GM21515 (cell line): ENCODE measurements at regions not wholly inside any gene's neighbourhood (a gene's known extent, or its start where the extent isn't known, plus 50 kb on each side); places are given as distances from the start of the nearest gene placed in this dataset.
"Not testable (repeated sequence)": the region's sequence is repeated elsewhere in the genome, so short reads cannot be mapped to it uniquely, and the experiment has no call there.

Source experiments
- ATAC-seq: cut with Tn5 transposase; IDR thresholded peaks from one replicate; pipeline ENCODE4 v1.9.1; 2021; ENCODE audit not compliant: unreplicated experiment

DNA sequence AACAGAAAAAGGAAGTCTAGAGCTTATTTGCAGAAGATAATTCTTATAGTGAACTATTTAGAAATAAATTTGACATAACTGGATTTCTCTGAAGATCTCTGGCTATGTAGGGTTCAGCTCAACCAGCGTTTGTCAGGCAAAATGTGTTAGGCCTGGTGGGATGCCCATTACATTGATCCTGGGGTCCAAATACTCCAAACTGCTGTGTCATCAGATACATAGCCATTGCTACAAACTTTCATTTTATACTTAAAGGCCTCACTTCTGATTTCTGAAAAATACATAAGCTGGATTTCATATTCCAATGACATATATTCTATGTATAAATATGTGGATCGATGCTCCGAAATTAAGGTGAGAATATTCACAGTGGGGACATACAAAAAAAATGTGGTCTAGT is 1958.9 kb upstream of the TENM3 start:
- ATAC-seq = no peak

DNA sequence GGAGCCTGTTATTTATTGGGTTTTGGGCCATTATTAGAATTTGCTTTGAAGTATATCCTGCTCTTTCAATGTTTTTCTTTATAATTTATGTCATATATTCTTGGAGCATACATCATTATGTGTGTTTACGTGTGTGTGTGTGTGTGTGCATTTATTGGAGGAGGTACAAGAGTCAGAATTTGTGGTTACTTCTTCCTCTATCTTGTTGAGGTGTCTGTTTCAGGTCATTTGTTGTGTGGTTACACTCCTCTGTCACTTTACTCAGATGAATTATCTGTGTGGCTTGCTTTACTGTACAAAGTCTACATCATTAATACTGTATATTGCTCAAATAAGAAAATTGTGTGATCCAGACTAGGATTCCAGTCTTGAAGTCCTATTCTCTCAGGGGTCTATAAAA is 1957.4 kb upstream of the TENM3 start:
- no peak for ATAC-seq

DNA sequence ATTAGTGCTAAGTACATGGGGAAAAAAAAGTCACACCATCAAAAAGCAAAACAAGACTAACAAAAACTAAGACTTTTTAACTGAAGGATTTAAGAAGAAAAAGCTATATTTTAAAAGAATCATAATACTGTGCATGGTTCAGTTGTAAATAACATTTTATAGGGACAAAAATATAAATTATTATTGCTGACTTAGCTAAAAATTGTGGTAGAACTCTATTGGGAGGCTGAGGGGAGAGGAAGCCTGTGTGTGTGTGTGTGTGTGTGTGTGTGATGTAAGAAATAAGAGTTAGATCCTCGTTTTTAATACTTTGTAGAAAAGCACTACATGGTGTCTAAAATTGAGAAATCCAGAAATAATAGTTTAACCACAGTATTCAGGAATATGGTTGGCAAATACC is 1950.9 kb upstream of the TENM3 start:
- ATAC-seq = no peak

DNA sequence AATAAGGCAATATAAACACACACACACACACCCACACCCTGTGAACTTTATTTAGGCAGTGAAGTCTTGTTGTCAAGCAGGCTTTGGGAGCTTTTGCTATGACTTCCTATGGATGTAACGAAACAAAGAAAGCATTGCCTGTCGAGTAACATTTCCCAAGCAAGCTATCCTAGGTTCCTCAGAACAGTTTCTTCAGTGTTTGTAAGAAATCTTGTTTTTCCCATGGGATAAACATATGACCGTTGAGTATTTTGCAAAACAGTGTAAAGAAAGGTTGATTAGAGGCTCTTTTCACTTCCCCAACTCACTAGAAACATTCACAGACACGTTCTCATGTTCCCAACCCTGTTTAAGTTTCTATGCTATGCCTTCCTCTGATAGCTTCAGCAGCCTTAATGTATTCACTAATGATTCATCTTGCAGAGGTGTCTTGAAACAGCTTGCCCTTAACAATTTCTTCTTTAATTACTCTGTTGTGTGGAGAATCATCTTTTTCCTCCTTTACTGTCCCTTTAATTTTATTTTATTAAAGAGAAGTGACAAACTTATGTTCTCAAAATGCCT is 1947.1 kb upstream of the TENM3 start:
- no peak for ATAC-seq

GRCh38 chr4:180304321-180304720 is 1938.9 kb upstream of the TENM3 start:
- ATAC-seq = no peak

DNA sequence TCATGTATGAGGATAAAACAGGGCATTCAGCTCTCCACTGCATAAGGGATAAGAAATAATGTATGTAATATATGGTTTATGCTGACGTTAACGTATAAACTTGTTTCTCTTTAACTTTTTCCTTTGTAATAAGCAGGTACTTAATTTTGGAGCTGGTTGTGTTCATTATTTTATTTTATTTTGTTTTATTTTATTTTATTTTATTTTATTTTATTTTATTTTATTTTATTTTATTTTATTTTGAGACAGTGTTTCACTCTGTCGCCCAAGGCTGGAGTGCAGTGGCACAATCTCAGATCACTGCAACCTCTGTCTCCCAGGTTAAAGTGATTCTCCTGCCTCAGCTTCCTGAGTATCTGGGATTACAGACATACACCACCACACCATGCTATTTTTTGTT is 1932.6 kb upstream of the TENM3 start:
- ATAC-seq = no peak

DNA sequence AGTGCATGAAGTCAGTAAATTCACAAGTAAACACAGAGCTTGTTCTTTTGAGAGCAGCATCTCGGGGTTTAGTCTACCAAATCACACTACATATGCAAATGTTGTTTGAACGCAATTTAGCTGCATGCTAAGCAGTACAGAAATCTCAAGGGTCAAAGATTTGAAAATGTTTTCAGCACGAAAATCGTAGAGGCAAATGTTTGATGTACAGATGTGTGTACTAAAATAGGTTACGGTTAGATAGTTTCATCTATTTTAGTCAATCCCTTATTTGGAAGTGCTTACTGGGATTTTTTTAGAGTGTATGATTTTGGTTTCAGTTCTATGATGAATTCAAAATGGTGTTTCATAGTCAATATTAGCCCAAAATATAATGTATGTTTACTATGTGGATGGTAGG is 1928.2 kb upstream of the TENM3 start:
- no peak for ATAC-seq

DNA sequence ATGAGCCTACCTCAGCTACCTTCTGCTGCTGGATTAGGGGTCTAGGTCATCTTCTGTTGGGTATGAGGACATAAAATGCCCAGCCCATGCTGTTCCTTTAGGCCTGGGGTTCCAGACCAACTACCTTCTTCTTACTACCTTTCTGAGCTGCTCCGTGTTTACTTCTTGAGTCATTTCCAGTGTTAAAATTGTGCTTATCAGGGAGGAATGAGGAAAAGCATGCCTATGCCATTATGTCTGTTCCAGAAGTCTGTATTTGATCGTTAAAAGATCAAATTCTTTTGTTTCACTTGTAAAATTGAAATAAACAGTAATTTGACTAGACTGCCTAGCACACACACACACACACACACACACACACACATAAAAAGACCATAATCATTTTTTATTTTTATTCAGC is 1912.7 kb upstream of the TENM3 start:
- no peak for ATAC-seq

DNA sequence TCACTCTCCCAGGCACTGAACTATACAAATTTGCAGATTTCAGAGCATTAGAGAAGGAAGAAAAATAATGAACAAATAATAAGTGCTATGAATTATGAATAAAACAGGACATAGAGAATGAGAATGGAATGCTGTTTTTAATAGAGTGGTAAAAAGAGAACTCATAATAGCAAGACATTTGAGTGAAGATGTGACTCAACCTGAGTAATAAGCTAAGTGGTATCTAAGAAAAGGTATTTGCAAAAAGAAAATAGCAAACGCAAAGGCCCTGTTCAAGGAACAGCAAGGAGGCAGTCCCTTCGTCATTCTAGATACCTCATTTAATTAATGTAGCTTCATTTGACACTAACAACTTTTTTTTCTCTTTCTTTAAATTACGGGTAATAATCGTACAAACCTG is 1910.0 kb upstream of the TENM3 start:
- no peak for ATAC-seq

DNA sequence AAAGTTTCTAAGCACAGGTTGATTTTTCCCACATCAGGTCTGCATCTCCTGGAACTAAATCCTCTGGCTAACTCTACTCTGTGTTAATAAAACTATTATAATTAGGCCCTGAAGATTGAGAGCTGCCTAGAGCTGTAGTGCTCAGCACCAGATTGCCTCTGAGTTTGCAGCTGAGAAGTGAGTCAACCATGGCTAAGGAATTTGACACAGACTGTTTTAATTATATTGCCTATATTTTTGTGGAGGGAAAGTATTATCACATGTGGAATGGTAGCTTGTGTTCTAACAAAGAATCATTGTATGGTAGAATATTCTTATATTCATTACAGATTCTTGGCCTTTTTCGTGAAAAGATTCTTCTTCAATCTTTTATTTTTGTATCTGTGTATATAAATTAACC is 1907.6 kb upstream of the TENM3 start:
- ATAC-seq = no peak

GRCh38 chr4:180336494-180337090 is 1906.6 kb upstream of the TENM3 start:
- no peak for ATAC-seq

DNA sequence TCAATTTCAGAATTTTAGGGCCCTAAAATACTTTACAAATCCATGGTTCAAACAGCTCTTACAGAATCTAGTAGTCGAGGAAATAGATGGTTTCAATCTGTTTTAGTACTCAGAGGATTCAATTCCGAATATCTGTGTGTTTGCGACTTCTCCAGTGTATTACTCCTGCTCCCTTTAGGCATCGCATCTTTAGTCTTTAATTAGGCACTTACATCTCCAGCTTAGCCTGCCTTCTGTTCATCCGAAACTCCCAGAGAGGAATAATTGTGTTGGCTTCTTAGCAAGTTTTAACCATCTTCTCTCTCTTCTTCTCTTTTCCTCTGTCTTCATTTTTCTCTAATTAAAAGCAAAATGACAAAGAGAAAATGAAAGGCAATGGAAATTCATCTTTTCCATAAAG is 1901.3 kb upstream of the TENM3 start:
- ATAC-seq = no peak

DNA sequence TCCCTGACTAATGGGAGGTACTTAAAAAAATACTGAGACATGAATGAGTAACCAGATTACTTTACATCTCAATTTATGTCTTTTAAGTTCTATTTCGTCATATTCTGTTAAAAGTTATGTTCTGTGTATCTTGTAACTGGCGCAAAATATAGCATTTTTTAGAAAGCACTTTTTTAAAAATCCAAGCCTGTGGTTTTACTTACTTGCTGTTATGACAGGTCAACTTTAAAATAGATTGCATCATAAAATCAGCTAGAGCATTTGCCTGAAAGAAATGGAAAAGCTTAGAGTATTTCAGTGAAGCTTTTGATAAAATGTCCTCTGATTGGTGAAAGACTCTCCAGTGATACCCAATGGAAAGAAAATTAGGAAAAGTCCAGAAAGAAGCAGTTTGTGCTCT is 1892.3 kb upstream of the TENM3 start:
- ATAC-seq = no peak

- ATAC-seq = no peak
These were observed 1886.4 kb upstream of the TENM3 start for GRCh38 chr4:180356766-180357165.

DNA sequence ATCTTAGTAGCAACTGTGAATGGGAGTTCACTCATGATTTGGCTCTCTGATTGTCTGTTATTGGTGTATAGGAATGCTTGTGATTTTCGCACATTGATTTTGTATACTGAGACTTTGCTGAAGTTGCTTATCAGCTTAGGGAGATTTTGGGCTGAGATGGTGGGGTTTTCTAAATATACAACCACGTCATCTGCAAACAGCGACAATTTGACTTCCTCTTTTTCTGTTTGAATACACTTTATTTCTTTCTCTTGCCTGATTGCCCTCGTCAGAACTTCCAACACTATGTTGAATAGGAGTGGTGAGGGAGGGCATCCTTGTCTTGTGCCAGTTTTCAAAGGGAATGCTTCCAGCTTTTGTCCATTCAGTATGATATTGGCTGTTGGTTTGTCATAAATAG is 1883.1 kb upstream of the TENM3 start:
- ATAC-seq = not testable (repeated sequence)

GRCh38 chr4:180363815-180364214 is 1879.4 kb upstream of the TENM3 start:
- ATAC-seq = no peak

GRCh38 chr4:180372691-180373090 is 1870.5 kb upstream of the TENM3 start:
- ATAC-seq = no peak

DNA sequence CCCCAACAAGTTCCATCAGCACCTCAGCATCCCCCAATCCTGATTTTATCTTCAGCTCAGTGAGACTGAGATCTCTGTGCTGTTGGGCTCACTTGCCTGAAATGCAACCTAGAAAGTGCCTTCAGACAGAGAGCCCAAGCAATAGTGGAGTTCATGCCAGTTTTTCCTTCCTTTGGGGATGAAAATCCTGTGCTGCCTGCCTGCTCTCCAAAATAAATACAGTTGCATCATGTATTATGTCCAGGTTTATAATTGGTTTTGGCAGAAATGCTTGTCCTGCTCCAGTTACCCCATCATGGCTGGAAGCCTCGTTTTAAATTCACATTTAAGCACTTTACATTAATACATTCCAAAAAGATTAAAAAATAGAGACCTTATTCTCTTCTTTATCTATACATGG is 1865.5 kb upstream of the TENM3 start:
- no peak for ATAC-seq

- no peak for ATAC-seq
These were observed 1862.5 kb upstream of the TENM3 start for GRCh38 chr4:180380733-180381132.

DNA sequence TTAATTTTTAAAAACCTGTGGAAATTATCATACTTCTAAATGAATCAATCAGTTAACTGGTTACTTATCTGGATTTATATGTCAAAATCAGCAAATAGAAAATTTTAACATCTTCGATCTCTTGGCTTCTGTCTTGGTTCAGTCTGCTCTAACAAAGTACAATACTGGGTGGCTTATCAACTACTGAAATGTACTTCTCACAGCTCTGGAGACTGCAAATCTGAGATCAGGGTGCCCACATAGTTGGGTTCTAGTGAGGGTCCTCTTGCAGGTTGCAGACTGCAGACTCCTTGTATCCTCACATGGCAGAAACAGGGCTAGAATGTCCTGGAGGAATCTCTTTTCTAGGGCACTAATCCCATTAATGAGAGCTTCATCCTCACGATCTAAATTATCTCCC is 1851.6 kb upstream of the TENM3 start:
- ATAC-seq = no peak

DNA sequence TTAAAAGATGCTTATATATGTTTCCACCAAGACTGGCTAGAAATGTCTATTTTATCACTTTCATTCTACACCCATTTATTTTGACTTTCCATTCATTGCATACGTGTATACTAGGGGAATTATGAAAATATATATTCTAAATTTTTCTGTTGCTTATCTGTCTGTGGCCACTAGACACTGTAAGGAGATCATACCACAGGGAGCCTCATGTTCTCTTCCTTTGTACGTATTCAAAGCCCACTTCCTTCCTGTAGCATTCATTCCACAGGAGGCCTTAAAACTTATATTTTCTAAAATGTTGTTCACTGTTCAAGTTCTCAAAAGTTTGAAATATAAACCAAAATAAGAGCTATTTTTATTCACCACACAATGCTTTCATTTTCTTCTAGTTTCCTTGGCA is 1848.9 kb upstream of the TENM3 start:
- ATAC-seq = no peak

- no peak for ATAC-seq
These were observed 1848.5 kb upstream of the TENM3 start for GRCh38 chr4:180394730-180395129.

DNA sequence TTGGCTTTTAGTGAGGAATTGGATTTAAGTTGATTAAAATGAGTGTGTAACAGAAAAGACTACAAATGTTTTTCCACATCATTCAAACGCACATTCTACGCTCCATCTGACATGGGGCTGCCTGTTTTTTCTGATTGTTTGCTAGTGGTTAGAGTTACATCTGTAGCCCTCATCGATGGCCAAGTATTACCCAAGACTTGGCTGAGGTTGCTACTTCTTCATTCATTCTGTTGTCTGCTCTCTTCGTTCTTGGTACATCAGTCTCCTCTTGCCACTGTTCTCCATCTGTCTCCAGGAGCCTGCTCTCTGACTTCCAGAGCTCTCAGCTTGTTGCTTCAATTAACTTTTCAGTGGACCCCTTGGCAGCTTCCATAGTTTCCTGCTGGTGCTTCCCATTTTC is 1844.6 kb upstream of the TENM3 start:
- ATAC-seq = no peak
